CD4-positive, alpha-beta T cell treated with Interleukin-17A for 1 hour (primary cell): ENCODE measurements at regions not wholly inside any gene's neighbourhood (a gene's known extent, or its start where the extent isn't known, plus 50 kb on each side); places are given as distances from the start of the nearest gene placed in this dataset.

Source experiments
- DNase-seq: peaks from one replicate; pipeline ENCODE4 v3.0.0-alpha.2; 2020

GRCh38 chr12:18207266-18207665, 54.1 kb upstream of the PIK3C2G start:
- DNase-seq: no peak

GRCh38 chr12:18206198-18206597, 55.1 kb upstream of the PIK3C2G start:
- DNase-seq: no peak

- no peak for DNase-seq
Observed at GRCh38 chr12:18204053-18204452, 57.3 kb upstream of the PIK3C2G start.

GRCh38 chr12:18192119-18192518, 69.2 kb upstream of the PIK3C2G start:
- DNase-seq: no peak

- DNase-seq: no peak
Observed at GRCh38 chr12:18183141-18183540, 78.2 kb upstream of the PIK3C2G start.

- DNase-seq: no peak
Observed at GRCh38 chr12:18171571-18171970, 81.6 kb upstream of the RERGL start.

- DNase-seq: no peak
Observed at GRCh38 chr12:18168016-18168415, 78.0 kb upstream of the RERGL start.

- DNase-seq: no peak
Observed at GRCh38 chr12:18165889-18166288, 75.9 kb upstream of the RERGL start.

GRCh38 chr12:18165422-18165871, 75.5 kb upstream of the RERGL start:
- DNase-seq: peak; percentile 40

GRCh38 chr12:18160901-18161300, 70.9 kb upstream of the RERGL start:
- no peak for DNase-seq

- peak; percentile 42 for DNase-seq
Observed at GRCh38 chr12:18158774-18159557, 69.0 kb upstream of the RERGL start.

GRCh38 chr12:18153826-18154225, 63.8 kb upstream of the RERGL start:
- no peak for DNase-seq

GRCh38 chr12:18151036-18151435, 61.0 kb upstream of the RERGL start:
- no peak for DNase-seq

- DNase-seq: no peak
Observed at GRCh38 chr12:18148961-18149360, 59.0 kb upstream of the RERGL start.

- no peak for DNase-seq
Observed at GRCh38 chr12:18146363-18146762, 56.4 kb upstream of the RERGL start.

GRCh38 chr12:18145924-18146323, 55.9 kb upstream of the RERGL start:
- DNase-seq: no peak

- DNase-seq: no peak
Observed at GRCh38 chr12:18141048-18141982, 51.3 kb upstream of the RERGL start.

- DNase-seq: no peak
Observed at GRCh38 chr12:18139989-18140596, 50.1 kb upstream of the RERGL start.
